Activated T-cell treated with anti-CD3 and anti-CD28 coated beads, Interleukin-2, amount 50 U/mL, for 72 hours (primary cell): ENCODE measurements at regions not wholly inside any gene's neighbourhood (a gene's known extent, or its start where the extent isn't known, plus 50 kb on each side); places are given as distances from the start of the nearest gene placed in this dataset.

ENCODE experiments used
- ATAC-seq, 2 donors: fragments of 150-1000 bp; cut with Tn5 transposase; replicated peaks in 1 of 2; 2 replicates each; pipeline ENCODE4 v1.10.0; 2021; ENCODE audit warnings: moderate library complexity in 2 of 2, mild to moderate bottlenecking in 1 of 2
- DNase-seq, 2 donors: peaks; one replicate each; pipeline ENCODE4 v3.0.0; 2021 to 2022; ENCODE audit warnings: mixed read lengths in 1 of 2
- H3K27ac Mint-ChIP-seq: one replicate; pipeline ENCODE4 v1.8.0; 2022; ENCODE audit warnings: mild to moderate bottlenecking, moderate library complexity, mixed read lengths
- H3K27me3 Mint-ChIP-seq: one replicate; pipeline ENCODE4 v1.8.0; 2022; ENCODE audit warnings: low read depth, mixed read lengths
- H3K36me3 Mint-ChIP-seq, 2 donors: one replicate each; pipeline ENCODE4 v1.8.0; 2022; ENCODE audit warnings: mixed read lengths in 2 of 2, mild to moderate bottlenecking in 1 of 2; ENCODE audit not compliant: insufficient read depth in 2 of 2
- H3K4me1 Mint-ChIP-seq: one replicate; pipeline ENCODE4 v1.8.0; 2022; ENCODE audit warnings: low read depth, mixed read lengths
- H3K4me3 Mint-ChIP-seq, 2 donors: one replicate each; pipeline ENCODE4 v1.8.0; 2022; ENCODE audit warnings: mild to moderate bottlenecking in 2 of 2, mixed read lengths in 2 of 2, moderate library complexity in 2 of 2
- H3K9me3 Mint-ChIP-seq, 2 donors: one replicate each; pipeline ENCODE4 v1.8.0; 2022; ENCODE audit warnings: mixed read lengths in 2 of 2

GRCh38 chr9:2302606-2303005, 287.5 kb downstream of the SMARCA2 start:
- ATAC-seq (no peak), DNase-seq (no peak)
- Mint-ChIP-seq H3K27me3 (peaks cover 15% of the 10 kb centered on the region), H3K4me1 (no peaks in the 10 kb centered on the region), H3K4me3 (no peak overlapping the region), H3K27ac (no peak overlapping the region), H3K9me3 (peaks cover 2 to 3% of the 10 kb centered on the region in 2 donors), H3K36me3 (no peaks in the 10 kb centered on the region)

- Mint-ChIP-seq H3K4me1 (no peaks in the 10 kb centered on the region), H3K36me3 (no peaks in the 10 kb centered on the region), H3K9me3 (peaks cover 2 to 3% of the 10 kb centered on the region in 2 donors), H3K27me3 (peaks cover 15% of the 10 kb centered on the region), H3K4me3 (no peak overlapping the region), H3K27ac (no peak overlapping the region)
- ATAC-seq, result no peak
- DNase-seq, result no peak
Measured at GRCh38 chr9:2303056-2303455, 287.9 kb downstream of the SMARCA2 start.

- no peak for DNase-seq
- Mint-ChIP-seq H3K36me3 (peaks cover 3% of the 10 kb centered on the region in 2 donors), H3K27me3 (peaks cover 7% of the 10 kb centered on the region), H3K27ac (no peak overlapping the region), H3K9me3 (peaks cover 6 to 13% of the 10 kb centered on the region in 2 donors), H3K4me1 (no peaks in the 10 kb centered on the region), H3K4me3 (no peak overlapping the region)
- ATAC-seq, result no peak
Measured at GRCh38 chr9:2307480-2307879, 292.3 kb downstream of the SMARCA2 start.

GRCh38 chr9:2311920-2312319, 296.8 kb downstream of the SMARCA2 start:
- DNase-seq, result no peak
- Mint-ChIP-seq H3K9me3 (peaks cover 19 to 26% of the 10 kb centered on the region in 2 donors), H3K27ac (no peak overlapping the region), H3K4me1 (no peaks in the 10 kb centered on the region), H3K27me3 (no peaks in the 10 kb centered on the region), H3K36me3 (peaks cover 15 to 18% of the 10 kb centered on the region in 2 donors), H3K4me3 (no peak overlapping the region)
- ATAC-seq, result no peak

GRCh38 chr9:2313512-2313911, 298.4 kb downstream of the SMARCA2 start:
- DNase-seq (no peak), ATAC-seq (no peak)
- Mint-ChIP-seq H3K9me3 (peaks cover 19 to 26% of the 10 kb centered on the region in 2 donors), H3K36me3 (peaks cover 15 to 18% of the 10 kb centered on the region in 2 donors), H3K27me3 (no peaks in the 10 kb centered on the region), H3K4me3 (no peak overlapping the region), H3K4me1 (no peaks in the 10 kb centered on the region), H3K27ac (no peak overlapping the region)

- peaks cover 6% of the 10 kb centered on the region for H3K27me3 Mint-ChIP-seq
- no peak for ATAC-seq
- H3K36me3 Mint-ChIP-seq, result peaks cover 12 to 14% of the 10 kb centered on the region in 2 donors
- no peak for DNase-seq
- no peak overlapping the region for H3K27ac Mint-ChIP-seq
- H3K4me3 Mint-ChIP-seq, result no peak overlapping the region
- no peaks in the 10 kb centered on the region for H3K4me1 Mint-ChIP-seq
- H3K9me3 Mint-ChIP-seq, result peaks cover 12% of the 10 kb centered on the region in 2 donors
Measured at GRCh38 chr9:2317591-2317990, 302.4 kb downstream of the SMARCA2 start.

GRCh38 chr9:2319421-2319820, 302.2 kb upstream of the VLDLR start:
- ATAC-seq (no peak), DNase-seq (no peak)
- Mint-ChIP-seq H3K27me3 (peaks cover 6% of the 10 kb centered on the region), H3K36me3 (peaks cover 2 to 5% of the 10 kb centered on the region in 2 donors), H3K4me3 (no peak overlapping the region), H3K9me3 (peaks cover 4 to 6% of the 10 kb centered on the region in 2 donors), H3K27ac (no peak overlapping the region), H3K4me1 (no peaks in the 10 kb centered on the region)

- no peak for DNase-seq
- Mint-ChIP-seq H3K9me3 (peaks cover 4 to 6% of the 10 kb centered on the region in 2 donors), H3K4me1 (no peaks in the 10 kb centered on the region), H3K27ac (no peak overlapping the region), H3K27me3 (peaks cover 6% of the 10 kb centered on the region), H3K36me3 (peaks cover 2 to 5% of the 10 kb centered on the region in 2 donors), H3K4me3 (no peak overlapping the region)
- no peak for ATAC-seq
Measured at GRCh38 chr9:2320114-2320513, 301.5 kb upstream of the VLDLR start.

GRCh38 chr9:2320632-2321031, 301.0 kb upstream of the VLDLR start:
- peaks cover 6% of the 10 kb centered on the region for H3K27me3 Mint-ChIP-seq
- H3K9me3 Mint-ChIP-seq, result peaks cover 0 to under 1% of the 10 kb centered on the region in 2 donors
- H3K36me3 Mint-ChIP-seq, result peaks cover 0 to 2% of the 10 kb centered on the region in 2 donors
- no peak overlapping the region for H3K27ac Mint-ChIP-seq
- ATAC-seq, result no peak
- H3K4me3 Mint-ChIP-seq, result no peak overlapping the region
- DNase-seq, result no peak
- no peaks in the 10 kb centered on the region for H3K4me1 Mint-ChIP-seq

- ATAC-seq, result no peak
Measured at GRCh38 chr9:2321523-2322148, 300.0 kb upstream of the VLDLR start.

GRCh38 chr9:2324742-2325141, 296.8 kb upstream of the VLDLR start:
- Mint-ChIP-seq H3K36me3 (no peaks in the 10 kb centered on the region), H3K27ac (no peak overlapping the region), H3K4me1 (no peaks in the 10 kb centered on the region), H3K9me3 (no peaks in the 10 kb centered on the region), H3K4me3 (no peak overlapping the region), H3K27me3 (peaks cover 6% of the 10 kb centered on the region)
- ATAC-seq (no peak), DNase-seq (no peak)

More at GRCh38 chr9:2321523-2322148, 300.0 kb upstream of the VLDLR start:
- DNase-seq, result no peak
- H3K27me3 Mint-ChIP-seq, result peaks cover 6% of the 10 kb centered on the region
- H3K36me3 Mint-ChIP-seq, result no peaks in the 10 kb centered on the region
- no peak overlapping the region for H3K27ac Mint-ChIP-seq
- H3K4me1 Mint-ChIP-seq, result no peaks in the 10 kb centered on the region
- no peak overlapping the region for H3K4me3 Mint-ChIP-seq
- no peaks in the 10 kb centered on the region for H3K9me3 Mint-ChIP-seq

- no peak for ATAC-seq
- no peak overlapping the region for H3K4me3 Mint-ChIP-seq
- H3K27me3 Mint-ChIP-seq, result peaks cover 5% of the 10 kb centered on the region
- no peak for DNase-seq
- no peaks in the 10 kb centered on the region for H3K9me3 Mint-ChIP-seq
- H3K36me3 Mint-ChIP-seq, result no peaks in the 10 kb centered on the region
- no peaks in the 10 kb centered on the region for H3K4me1 Mint-ChIP-seq
- no peak overlapping the region for H3K27ac Mint-ChIP-seq
Measured at GRCh38 chr9:2332663-2333062, 288.9 kb upstream of the VLDLR start.

- Mint-ChIP-seq H3K4me1 (no peaks in the 10 kb centered on the region), H3K27ac (no peak overlapping the region), H3K36me3 (no peaks in the 10 kb centered on the region), H3K9me3 (no peaks in the 10 kb centered on the region), H3K4me3 (no peak overlapping the region), H3K27me3 (peaks cover 5% of the 10 kb centered on the region)
- ATAC-seq (no peak), DNase-seq (no peak)
Measured at GRCh38 chr9:2335260-2335659, 286.3 kb upstream of the VLDLR start.

- Mint-ChIP-seq H3K9me3 (no peaks in the 10 kb centered on the region), H3K4me3 (no peak overlapping the region), H3K36me3 (no peaks in the 10 kb centered on the region), H3K27ac (no peak overlapping the region), H3K4me1 (no peaks in the 10 kb centered on the region), H3K27me3 (peaks cover 5% of the 10 kb centered on the region)
- DNase-seq (no peak), ATAC-seq (no peak)
Measured at GRCh38 chr9:2336055-2336454, 285.5 kb upstream of the VLDLR start.
